HEK293T (cell line): ENCODE measurements at regions not wholly inside any gene's neighbourhood (a gene's known extent, or its start where the extent isn't known, plus 50 kb on each side); places are given as distances from the start of the nearest gene placed in this dataset.
"Not testable (repeated sequence)": the region's sequence is repeated elsewhere in the genome, so short reads cannot be mapped to it uniquely, and the experiment has no call there.

Experiments used
- FOXM1 ChIP-seq: fragments of 450-650 bp; IDR thresholded peaks from 2 replicates; pipeline ENCODE4 v1.6.1; 2017; ENCODE audit warnings: mild to moderate bottlenecking, borderline replicate concordance
- SUZ12 ChIP-seq: fragments of 450-650 bp; IDR thresholded peaks from 2 replicates; pipeline ENCODE4 v1.6.1; 2016; ENCODE audit warnings: mild to moderate bottlenecking

DNA sequence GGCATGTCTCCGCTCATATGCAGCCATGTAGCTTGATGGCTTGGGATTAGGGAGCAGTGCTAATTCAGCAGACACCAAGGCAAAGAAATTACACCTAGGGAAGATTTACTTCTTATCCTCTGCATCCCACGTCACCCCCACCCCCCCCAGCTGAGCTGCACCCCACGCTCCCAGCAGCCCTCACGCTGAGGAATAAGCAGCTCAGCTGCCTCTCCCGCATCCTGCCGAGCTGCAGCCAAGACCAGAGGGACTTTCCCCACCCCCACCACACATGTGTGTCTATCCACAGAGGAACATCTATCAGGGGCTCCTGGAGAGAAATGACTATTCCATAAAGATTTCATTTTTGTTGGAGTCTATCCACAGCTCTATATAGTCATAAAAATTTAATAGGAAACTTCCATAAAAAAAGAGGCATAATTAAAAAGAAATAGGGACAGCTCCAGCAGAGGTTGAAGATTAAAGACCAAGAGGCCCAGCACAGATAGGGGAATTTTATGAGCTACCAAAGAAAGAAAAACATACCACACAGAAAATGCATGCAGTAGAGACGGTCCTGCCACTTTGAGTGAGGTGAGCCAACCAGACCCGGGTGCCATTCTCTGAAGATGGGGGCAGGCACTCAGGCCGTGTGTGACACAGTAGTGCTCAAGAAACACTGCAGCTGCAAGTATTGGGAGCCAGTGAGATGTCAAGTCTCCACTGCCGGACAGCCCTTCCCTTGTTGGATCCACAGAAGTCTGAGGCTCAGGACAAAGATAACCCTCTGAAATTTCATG lies 274.8 kb downstream of the BCL2L11 start:
- not testable (repeated sequence) for TF ChIP-seq SUZ12, FOXM1
